ENCODE measurements at regions not wholly inside any gene's neighbourhood (a gene's known extent, or its start where the extent isn't known, plus 50 kb on each side); places are given as distances from the start of the nearest gene placed in this dataset.
A peak's percentile ranks its signal among the peaks of the same experiment; 100 is the strongest.

GRCh38 chr13:34224877-34225276 is 406.9 kb downstream of the RFC3 start:
- Histone ChIP-seq H3K36me3 (ENCODE audit: control insufficient read depth in 1 of 2, insufficient read depth in 2 of 2, low read length in 2 of 2) (no peaks in the 10 kb centered on the region), H2AK5ac (ENCODE audit: low read length) (no peak overlapping the region), H2AFZ (ENCODE audit: insufficient read depth, low read length, poor library complexity) (no peak overlapping the region), H3K4me2 (ENCODE audit: low read length) (no peak overlapping the region), H4K91ac (ENCODE audit: low read depth, low read length) (no peak overlapping the region), H3K4me1 (ENCODE audit: control insufficient read depth in 1 of 2, insufficient read depth in 2 of 2, low read length in 2 of 2) (no peaks in the 10 kb centered on the region), H3K79me2 (ENCODE audit: control insufficient read depth, insufficient read depth, low read length, poor library complexity) (no peaks in the 10 kb centered on the region), H3K4ac (ENCODE audit: low read depth, low read length) (no peak overlapping the region), H2BK5ac (ENCODE audit: low read depth, low read length, poor library complexity) (no peak overlapping the region), H3K4me3 (ENCODE audit: low read depth, low read length) (no peak overlapping the region), H3K14ac (ENCODE audit: low read length) (no peak overlapping the region), H3K79me1 (ENCODE audit: low read length) (no peaks in the 10 kb centered on the region), H4K12ac (ENCODE audit: low read depth, low read length) (no peak overlapping the region), H3K9ac (ENCODE audit: low read length) (no peak overlapping the region), H2BK12ac (ENCODE audit: low read length) (no peak overlapping the region), H4K8ac (ENCODE audit: low read depth, low read length) (no peak overlapping the region), H3K18ac (ENCODE audit: low read length) (no peak overlapping the region), H3K27me3 (ENCODE audit: insufficient read depth, low read length) (no peaks in the 10 kb centered on the region), H2BK120ac (ENCODE audit: insufficient read depth, low read length, poor library complexity) (no peak overlapping the region), H3K23ac (ENCODE audit: low read length) (no peak overlapping the region), H3K9me3 (ENCODE audit: insufficient read depth, low read depth, low read length) (no peaks in the 10 kb centered on the region), H3K27ac (ENCODE audit: low read depth, low read length) (no peak overlapping the region)
- peak; percentile 61 to 76 for DNase-seq
- WGBS (ENCODE audit: extremely low coverage, insufficient coverage, insufficient read length) = no CpG with 5 or more reads among the region's 10 CpGs

DNA sequence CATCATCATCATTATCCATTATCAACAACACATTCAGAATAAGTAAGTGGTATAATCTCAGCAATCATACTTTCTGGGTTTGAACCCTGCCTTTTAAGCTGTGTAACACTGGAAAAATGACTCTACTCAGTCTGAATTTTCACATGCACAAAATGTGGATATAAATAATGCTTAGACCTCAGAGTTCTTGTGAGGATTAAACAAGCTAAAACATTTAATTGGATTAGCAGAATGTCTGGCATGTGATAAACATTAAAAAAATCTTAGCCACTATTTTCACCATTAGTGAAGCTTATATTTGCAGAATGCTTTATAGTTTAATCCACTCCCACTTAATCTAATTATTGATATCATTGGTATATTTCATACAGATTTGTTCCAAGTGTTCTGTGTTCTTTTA is 412.3 kb downstream of the RFC3 start:
- Histone ChIP-seq H3K9ac (ENCODE audit: low read length) (no peak overlapping the region), H3K4me1 (ENCODE audit: control insufficient read depth in 1 of 2, insufficient read depth in 2 of 2, low read length in 2 of 2) (no peaks in the 10 kb centered on the region), H2BK120ac (ENCODE audit: insufficient read depth, low read length, poor library complexity) (no peak overlapping the region), H4K12ac (ENCODE audit: low read depth, low read length) (no peak overlapping the region), H3K23ac (ENCODE audit: low read length) (no peak overlapping the region), H3K79me1 (ENCODE audit: low read length) (no peaks in the 10 kb centered on the region), H3K27ac (ENCODE audit: low read depth, low read length) (no peak overlapping the region), H3K4ac (ENCODE audit: low read depth, low read length) (no peak overlapping the region), H3K4me3 (ENCODE audit: low read depth, low read length) (no peak overlapping the region), H3K14ac (ENCODE audit: low read length) (no peak overlapping the region), H2BK12ac (ENCODE audit: low read length) (no peak overlapping the region), H3K4me2 (ENCODE audit: low read length) (no peak overlapping the region), H3K18ac (ENCODE audit: low read length) (no peak overlapping the region), H3K27me3 (ENCODE audit: insufficient read depth, low read length) (no peaks in the 10 kb centered on the region), H2BK5ac (ENCODE audit: low read depth, low read length, poor library complexity) (no peak overlapping the region), H3K79me2 (ENCODE audit: control insufficient read depth, insufficient read depth, low read length, poor library complexity) (no peaks in the 10 kb centered on the region), H2AK5ac (ENCODE audit: low read length) (no peak overlapping the region), H4K8ac (ENCODE audit: low read depth, low read length) (no peak overlapping the region), H2AFZ (ENCODE audit: insufficient read depth, low read length, poor library complexity) (no peak overlapping the region), H3K9me3 (ENCODE audit: insufficient read depth, low read depth, low read length) (no peaks in the 10 kb centered on the region), H4K91ac (ENCODE audit: low read depth, low read length) (no peak overlapping the region), H3K36me3 (ENCODE audit: control insufficient read depth in 1 of 2, insufficient read depth in 2 of 2, low read length in 2 of 2) (no peaks in the 10 kb centered on the region)
- no peak for DNase-seq

DNA sequence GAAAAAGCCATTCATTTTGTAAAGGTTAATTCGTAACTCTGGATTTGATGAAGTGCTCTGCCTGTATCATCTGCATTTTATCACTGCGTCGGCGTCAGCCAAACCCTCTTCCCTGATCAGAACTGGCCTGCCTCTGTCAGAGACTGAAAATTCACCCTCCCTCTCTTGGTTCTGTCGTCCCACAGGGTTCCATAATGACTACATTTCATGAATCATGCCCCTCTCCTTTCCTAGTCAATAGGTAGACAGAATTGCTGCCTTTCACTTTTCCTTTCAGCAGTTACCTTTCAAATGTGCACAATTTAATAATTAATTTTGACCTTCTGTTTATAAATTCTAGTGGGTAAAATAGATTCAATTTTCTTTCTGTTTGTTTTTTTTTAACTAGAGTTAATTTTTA is 423.4 kb downstream of the RFC3 start:
- WGBS (ENCODE audit: extremely low coverage, insufficient coverage, insufficient read length) = no CpG with 5 or more reads among the region's 5 CpGs
- no peaks in the 10 kb centered on the region for H3K79me1 ChIP-seq (ENCODE audit: low read length)

DNA sequence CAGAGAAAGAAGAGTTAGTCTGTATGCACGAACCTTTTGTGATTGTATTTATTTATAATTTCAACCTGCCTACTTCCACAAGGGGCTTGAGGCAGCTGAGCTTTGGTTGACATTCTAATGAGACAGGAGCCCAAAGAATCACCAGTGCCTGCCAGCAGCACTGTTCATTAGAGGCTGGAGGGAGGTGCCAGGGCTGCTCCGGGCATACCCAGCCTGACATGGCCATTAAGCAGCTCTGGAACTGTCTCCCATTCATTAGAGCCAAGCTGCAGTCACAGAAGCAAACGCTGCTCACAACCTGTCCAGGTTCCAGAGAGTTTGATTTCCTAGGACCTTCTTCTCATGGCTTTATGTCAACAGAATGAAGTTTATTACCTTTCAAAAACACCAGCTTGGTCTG is 425.5 kb downstream of the RFC3 start:
- Histone ChIP-seq H3K79me2 (ENCODE audit: control insufficient read depth, insufficient read depth, low read length, poor library complexity) (no peaks in the 10 kb centered on the region), H4K91ac (ENCODE audit: low read depth, low read length) (no peak overlapping the region), H3K27me3 (ENCODE audit: insufficient read depth, low read length) (no peaks in the 10 kb centered on the region), H3K79me1 (ENCODE audit: low read length) (no peaks in the 10 kb centered on the region), H3K23ac (ENCODE audit: low read length) (no peak overlapping the region), H2BK12ac (ENCODE audit: low read length) (no peak overlapping the region), H3K36me3 (ENCODE audit: control insufficient read depth in 1 of 2, insufficient read depth in 2 of 2, low read length in 2 of 2) (no peaks in the 10 kb centered on the region), H3K4me1 (ENCODE audit: control insufficient read depth in 1 of 2, insufficient read depth in 2 of 2, low read length in 2 of 2) (no peaks in the 10 kb centered on the region), H3K4me3 (ENCODE audit: low read depth, low read length) (no peak overlapping the region), H3K18ac (ENCODE audit: low read length) (no peak overlapping the region), H2BK120ac (ENCODE audit: insufficient read depth, low read length, poor library complexity) (no peak overlapping the region), H2AK5ac (ENCODE audit: low read length) (no peak overlapping the region), H3K9me3 (ENCODE audit: insufficient read depth, low read depth, low read length) (no peaks in the 10 kb centered on the region), H2AFZ (ENCODE audit: insufficient read depth, low read length, poor library complexity) (no peak overlapping the region), H4K8ac (ENCODE audit: low read depth, low read length) (no peak overlapping the region), H3K9ac (ENCODE audit: low read length) (no peak overlapping the region), H4K12ac (ENCODE audit: low read depth, low read length) (no peak overlapping the region), H3K14ac (ENCODE audit: low read length) (no peak overlapping the region), H2BK5ac (ENCODE audit: low read depth, low read length, poor library complexity) (no peak overlapping the region), H3K4ac (ENCODE audit: low read depth, low read length) (no peak overlapping the region), H3K27ac (ENCODE audit: low read depth, low read length) (no peak overlapping the region), H3K4me2 (ENCODE audit: low read length) (no peak overlapping the region)
- DNase-seq = no peak
- no CpG with 5 or more reads among the region's 3 CpGs for WGBS (ENCODE audit: extremely low coverage, insufficient coverage, insufficient read length)

More for the DNA sequence above, 423.4 kb downstream of the RFC3 start:
- no peak for DNase-seq
- Histone ChIP-seq H2AK5ac (ENCODE audit: low read length) (no peak overlapping the region), H4K8ac (ENCODE audit: low read depth, low read length) (no peak overlapping the region), H3K27me3 (ENCODE audit: insufficient read depth, low read length) (no peaks in the 10 kb centered on the region), H3K9ac (ENCODE audit: low read length) (no peak overlapping the region), H3K18ac (ENCODE audit: low read length) (no peak overlapping the region), H3K4me3 (ENCODE audit: low read depth, low read length) (no peak overlapping the region), H3K4ac (ENCODE audit: low read depth, low read length) (no peak overlapping the region), H4K12ac (ENCODE audit: low read depth, low read length) (no peak overlapping the region), H3K9me3 (ENCODE audit: insufficient read depth, low read depth, low read length) (no peaks in the 10 kb centered on the region), H4K91ac (ENCODE audit: low read depth, low read length) (no peak overlapping the region), H2AFZ (ENCODE audit: insufficient read depth, low read length, poor library complexity) (no peak overlapping the region), H3K14ac (ENCODE audit: low read length) (no peak overlapping the region), H3K4me2 (ENCODE audit: low read length) (no peak overlapping the region), H3K4me1 (ENCODE audit: control insufficient read depth in 1 of 2, insufficient read depth in 2 of 2, low read length in 2 of 2) (no peaks in the 10 kb centered on the region), H3K36me3 (ENCODE audit: control insufficient read depth in 1 of 2, insufficient read depth in 2 of 2, low read length in 2 of 2) (no peaks in the 10 kb centered on the region), H2BK5ac (ENCODE audit: low read depth, low read length, poor library complexity) (no peak overlapping the region), H2BK12ac (ENCODE audit: low read length) (no peak overlapping the region), H2BK120ac (ENCODE audit: insufficient read depth, low read length, poor library complexity) (no peak overlapping the region), H3K27ac (ENCODE audit: low read depth, low read length) (no peak overlapping the region), H3K23ac (ENCODE audit: low read length) (no peak overlapping the region), H3K79me2 (ENCODE audit: control insufficient read depth, insufficient read depth, low read length, poor library complexity) (no peaks in the 10 kb centered on the region)

Data from trophoblast cell (in vitro differentiated cells and primary cell).